ENCODE measurements at regions not wholly inside any gene's neighbourhood (a gene's known extent, or its start where the extent isn't known, plus 50 kb on each side); places are given as distances from the start of the nearest gene placed in this dataset.
A peak's percentile ranks its signal among the peaks of the same experiment; 100 is the strongest.

- Histone ChIP-seq H3K4me2 (ENCODE audit: low read depth, low read length) (no peak overlapping the region), H3K4me3 (ENCODE audit: insufficient read depth, low read depth, low read length) (no peak overlapping the region), H3K9me3 (ENCODE audit: control insufficient read depth, insufficient read depth, low read length) (no peaks in the 10 kb centered on the region), H3K36me3 (ENCODE audit: control insufficient read depth, insufficient read depth, low read length) (no peaks in the 10 kb centered on the region), H3K18ac (ENCODE audit: low read depth, low read length) (no peak overlapping the region; the same call in 1 of the 2 replicates), H3K23ac (ENCODE audit: low read depth, low read length) (peak overlapping the region; percentile 73; the same call in 1 of the 2 replicates), H3K4me1 (ENCODE audit: control insufficient read depth, insufficient read depth, low read length) (peaks cover 55% of the 10 kb centered on the region), H3K4ac (ENCODE audit: low read depth, low read length) (peak overlapping the region; percentile 87), H3K27me3 (ENCODE audit: control insufficient read depth, insufficient read depth, low read length) (no peaks in the 10 kb centered on the region), H4K91ac (ENCODE audit: insufficient read depth, low read depth, low read length) (no peak overlapping the region), H3K9ac (ENCODE audit: low read depth, low read length) (no peak overlapping the region), H4K5ac (ENCODE audit: low read depth, low read length) (no peak overlapping the region), H2BK5ac (ENCODE audit: low read depth, low read length, poor library complexity, severe bottlenecking) (no peak overlapping the region), H2AFZ (replicated peaks; ENCODE audit: low read length, poor library complexity) (no peak overlapping the region), H2BK20ac (ENCODE audit: low read depth, low read length) (no peak overlapping the region), H3K27ac (ENCODE audit: insufficient read depth, low read length) (no peak overlapping the region), H3K9me1 (ENCODE audit: insufficient read depth, low read length) (peaks cover 52% of the 10 kb centered on the region), H2BK120ac (ENCODE audit: low read depth, low read length) (peak overlapping the region; percentile 13; the same call in 1 of the 2 replicates), H3K79me1 (ENCODE audit: low read depth in 1 of 2, low read length in 2 of 2) (peaks cover 56 to 95% of the 10 kb centered on the region in 2 experiments), H3K14ac (replicated peaks; ENCODE audit: low read depth, low read length) (0 out of 2 replicates have a peak overlapping the region, but pooled peaks have one; percentile 28), H4K20me1 (ENCODE audit: insufficient read depth, low read length) (peaks cover 12% of the 10 kb centered on the region), H4K8ac (ENCODE audit: low read depth in 2 of 2, low read length in 2 of 2) (no peak overlapping the region), H2BK15ac (ENCODE audit: low read depth, low read length) (peak overlapping the region; percentile 72; the same call in 2 of the 3 replicates), H3K56ac (ENCODE audit: extremely low read depth, insufficient read depth, low read length) (no peak overlapping the region), H2AK9ac (replicated peaks; ENCODE audit: low read depth, low read length, poor library complexity) (no peak overlapping the region), H2AK5ac (ENCODE audit: low read depth, low read length) (peak overlapping the region; percentile 35; the same call in 1 of the 2 replicates)
- BruUV-seq (replicated peaks), result no TSS peak
- TF ChIP-seq CEBPB (IDR thresholded peaks at IDR 0.05; ENCODE audit: low read depth, low read length) (no peak), MAZ (IDR thresholded peaks at IDR 0.05; ENCODE audit: borderline replicate concordance, low read depth, low read length) (no peak), MXI1 (IDR thresholded peaks at IDR 0.05; ENCODE audit: borderline replicate concordance, low read depth, low read length) (no peak), FOS (IDR thresholded peaks at IDR 0.05; ENCODE audit: low read depth, low read length) (no peak), CHD1 (IDR thresholded peaks at IDR 0.05; ENCODE audit: low read depth, low read length) (no peak), POLR2A (IDR thresholded peaks at IDR 0.05; ENCODE audit: low read depth, low read length) (no peak), RCOR1 (IDR thresholded peaks at IDR 0.05; ENCODE audit: insufficient replicate concordance, low read length) (no peak), BHLHE40 (IDR thresholded peaks at IDR 0.05; ENCODE audit: low read depth, low read length) (no peak), MAFK (IDR thresholded peaks at IDR 0.05; ENCODE audit: low read depth, low read length) (no peak)
- TF ChIP-seq, protein P1, sequence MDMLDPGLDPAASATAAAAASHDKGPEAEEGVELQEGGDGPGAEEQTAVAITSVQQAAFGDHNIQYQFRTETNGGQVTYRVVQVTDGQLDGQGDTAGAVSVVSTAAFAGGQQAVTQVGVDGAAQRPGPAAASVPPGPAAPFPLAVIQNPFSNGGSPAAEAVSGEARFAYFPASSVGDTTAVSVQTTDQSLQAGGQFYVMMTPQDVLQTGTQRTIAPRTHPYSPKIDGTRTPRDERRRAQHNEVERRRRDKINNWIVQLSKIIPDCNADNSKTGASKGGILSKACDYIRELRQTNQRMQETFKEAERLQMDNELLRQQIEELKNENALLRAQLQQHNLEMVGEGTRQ (IDR thresholded peaks at IDR 0.05; ENCODE audit: low read depth, low read length), result no peak
- no peak for DNase-seq
- ChIA-PET CTCF (interaction anchor here (0.6 kb wide), 1 partner anchor 464 kb away, joined by 3 read pairs; no protein-coding TSS in a partner anchor), POLR2A (ENCODE audit: unreplicated experiment) (no interaction called here)
- in situ Hi-C loops (cut with MboI; ENCODE audit: low sequenced_read_pairs) (no loop called here), dilution Hi-C loops (cut with HindIII; ENCODE audit: low sequenced_read_pairs, unreplicated experiment) (no loop called here), intact Hi-C loops (cut with micrococcal nuclease) (loop anchor here (5.0 kb wide), 1 partner anchor 42 kb away; no protein-coding TSS in a partner anchor)
- ATAC-seq (ENCODE audit: low read depth), result no peak
- no CpG with 5 or more reads among the region's 8 CpGs for WGBS, 2 experiments (ENCODE audit: extremely low coverage in 2 of 2, insufficient read length in 1 of 2)
These were observed 83.0 kb upstream of the CIBAR2 start for GRCh38 chr16:85195271-85195647.

Measured in IMR-90 (cell line).